ENCODE measurements at regions not wholly inside any gene's neighbourhood (a gene's known extent, or its start where the extent isn't known, plus 50 kb on each side); places are given as distances from the start of the nearest gene placed in this dataset.

GRCh38 chr3:64988188-64988587 is 300.4 kb upstream of the ADAMTS9 start:
- TF ChIP-seq POLR2AphosphoS5 (IDR thresholded peaks at IDR 0.05; ENCODE audit: low read depth, low read length) (no peak), EP300 (IDR thresholded peaks at IDR 0.05; ENCODE audit: borderline replicate concordance in 1 of 2, low read depth in 1 of 2, low read length in 1 of 2) (peak in 1 of 2 experiments; percentile 63; a peak in 1 of 4 replicates), RFX5 (IDR thresholded peaks at IDR 0.05; ENCODE audit: low read length) (no peak), JUND (IDR thresholded peaks at IDR 0.05) (0 out of 2 replicates have a peak, but pooled peaks have one; percentile 34), MAX (IDR thresholded peaks at IDR 0.05; ENCODE audit: low read depth) (no peak), CTCF (IDR thresholded peaks at IDR 0.05) (no peak), IRF3 (IDR thresholded peaks at IDR 0.05; ENCODE audit: low read depth, low read length) (no peak), FOSL2 (IDR thresholded peaks at IDR 0.05; ENCODE audit: borderline replicate concordance, low read depth) (no peak; the same call in 1 of the 2 replicates), GABPA (IDR thresholded peaks at IDR 0.05; ENCODE audit: low read depth) (no peak), RCOR1 (IDR thresholded peaks at IDR 0.05; ENCODE audit: low read length) (no peak), FOXJ3 (CRISPR knock-in tag; IDR thresholded peaks at IDR 0.05) (no peak), MEF2A (IDR thresholded peaks at IDR 0.05; ENCODE audit: borderline replicate concordance, low read depth) (no peak), CHD2 (IDR thresholded peaks at IDR 0.05; ENCODE audit: low read length, partially characterized antibody) (no peak), NRF1 (IDR thresholded peaks at IDR 0.05; ENCODE audit: low read depth, low read length) (no peak)
